ENCODE measurements at regions not wholly inside any gene's neighbourhood (a gene's known extent, or its start where the extent isn't known, plus 50 kb on each side); places are given as distances from the start of the nearest gene placed in this dataset.

- H3K36me3 Mint-ChIP-seq: no peaks in the 10 kb centered on the region
- no peak overlapping the region for H3K27ac ChIP-seq (ENCODE audit: low read depth, low read length)
- H3K27ac Mint-ChIP-seq: no peak overlapping the region
- no peak for DNase-seq
- H3K4me1 ChIP-seq (ENCODE audit: insufficient read depth, low read length): no peaks in the 10 kb centered on the region
- H3K4me3 Mint-ChIP-seq: no peak overlapping the region
- no peaks in the 10 kb centered on the region for H3K9me3 ChIP-seq (ENCODE audit: low read length)
- H3K9me3 Mint-ChIP-seq: peaks cover 0 to 4% (median 0%) of the 10 kb centered on the region in 5 donors
- no peaks in the 10 kb centered on the region for H3K36me3 ChIP-seq (ENCODE audit: insufficient read depth, low read length)
- H3K27me3 ChIP-seq (ENCODE audit: insufficient read depth, low read length, poor library complexity, severe bottlenecking): no peaks in the 10 kb centered on the region
- H3K4me1 Mint-ChIP-seq: no peaks in the 10 kb centered on the region
- H3K4me3 ChIP-seq (ENCODE audit: low read length): no peak overlapping the region
- CTCF ChIA-PET: no interaction called here
- peaks cover 0 to 1% of the 10 kb centered on the region in 2 donors for H3K27me3 Mint-ChIP-seq
- POLR2A ChIA-PET: no interaction called here
Observed at GRCh38 chr12:16090974-16091373, 179.8 kb downstream of the DERA start.

GRCh38 chr12:16088421-16088820 lies 177.3 kb downstream of the DERA start:
- Mint-ChIP-seq H3K27ac (no peak overlapping the region), H3K9me3 (peaks cover 0 to 7% (median 0%) of the 10 kb centered on the region in 5 donors), H3K4me3 (no peak overlapping the region), H3K36me3 (no peaks in the 10 kb centered on the region), H3K4me1 (no peaks in the 10 kb centered on the region), H3K27me3 (peaks cover 0 to 1% of the 10 kb centered on the region in 2 donors)
- Histone ChIP-seq H3K4me1 (ENCODE audit: insufficient read depth, low read length) (no peaks in the 10 kb centered on the region), H3K27me3 (ENCODE audit: insufficient read depth, low read length, poor library complexity, severe bottlenecking) (no peaks in the 10 kb centered on the region), H3K27ac (ENCODE audit: low read depth, low read length) (no peak overlapping the region), H3K9me3 (ENCODE audit: low read length) (no peaks in the 10 kb centered on the region), H3K36me3 (ENCODE audit: insufficient read depth, low read length) (no peaks in the 10 kb centered on the region), H3K4me3 (ENCODE audit: low read length) (no peak overlapping the region)
- ChIA-PET POLR2A (no interaction called here), CTCF (no interaction called here)
- DNase-seq: no peak
